ENCODE measurements at regions not wholly inside any gene's neighbourhood (a gene's known extent, or its start where the extent isn't known, plus 50 kb on each side); places are given as distances from the start of the nearest gene placed in this dataset.
"Not testable (repeated sequence)": the region's sequence is repeated elsewhere in the genome, so short reads cannot be mapped to it uniquely, and the experiment has no call there.

GRCh38 chr20:53891306-53891894 lies 179.0 kb downstream of the BCAS1 start:
- Mint-ChIP-seq H3K4me1 (peaks cover 16% of the 10 kb centered on the region), H3K27me3 (no peaks in the 10 kb centered on the region), H3K27ac (no peak overlapping the region), H3K4me3 (no peak overlapping the region), H3K36me3 (ENCODE audit: low read depth) (no peaks in the 10 kb centered on the region)
- H3K9me3 ChIP-seq (ENCODE audit: control insufficient read depth, low read length, poor library complexity, severe bottlenecking): no peaks in the 10 kb centered on the region
- ATAC-seq (no peak), DNase-seq (no peak)

GRCh38 chr20:53890443-53891305 lies 179.7 kb downstream of the BCAS1 start:
- no peaks in the 10 kb centered on the region for H3K36me3 Mint-ChIP-seq (ENCODE audit: low read depth)
- peaks cover 16% of the 10 kb centered on the region for H3K4me1 Mint-ChIP-seq
- no peak for ATAC-seq
- no peak overlapping the region for H3K4me3 Mint-ChIP-seq
- H3K9me3 ChIP-seq (ENCODE audit: control insufficient read depth, low read length, poor library complexity, severe bottlenecking): no peaks in the 10 kb centered on the region
- H3K27me3 Mint-ChIP-seq: no peaks in the 10 kb centered on the region
- H3K27ac Mint-ChIP-seq: no peak overlapping the region
- no peak for DNase-seq

- no peak overlapping the region for H3K27ac Mint-ChIP-seq
- peaks cover 21% of the 10 kb centered on the region for H3K4me1 Mint-ChIP-seq
- no peak for DNase-seq
- no peaks in the 10 kb centered on the region for H3K27me3 Mint-ChIP-seq
- no peaks in the 10 kb centered on the region for H3K36me3 Mint-ChIP-seq (ENCODE audit: low read depth)
- no peak for ATAC-seq
- H3K9me3 ChIP-seq (ENCODE audit: control insufficient read depth, low read length, poor library complexity, severe bottlenecking): no peaks in the 10 kb centered on the region
- H3K4me3 Mint-ChIP-seq: no peak overlapping the region
Measured at GRCh38 chr20:53889411-53890148, 180.8 kb downstream of the BCAS1 start.

GRCh38 chr20:53888951-53889350 lies 181.4 kb downstream of the BCAS1 start:
- DNase-seq: no peak
- Mint-ChIP-seq H3K4me3 (no peak overlapping the region), H3K36me3 (ENCODE audit: low read depth) (no peaks in the 10 kb centered on the region), H3K4me1 (peaks cover 20% of the 10 kb centered on the region), H3K27ac (no peak overlapping the region), H3K27me3 (no peaks in the 10 kb centered on the region)
- ATAC-seq: no peak
- H3K9me3 ChIP-seq (ENCODE audit: control insufficient read depth, low read length, poor library complexity, severe bottlenecking): no peaks in the 10 kb centered on the region

GRCh38 chr20:53888510-53888909 lies 181.9 kb downstream of the BCAS1 start:
- no peak overlapping the region for H3K4me3 Mint-ChIP-seq
- H3K27me3 Mint-ChIP-seq: no peaks in the 10 kb centered on the region
- H3K36me3 Mint-ChIP-seq (ENCODE audit: low read depth): no peaks in the 10 kb centered on the region
- no peak overlapping the region for H3K27ac Mint-ChIP-seq
- ATAC-seq (no peak), DNase-seq (no peak)
- H3K4me1 Mint-ChIP-seq: peaks cover 20% of the 10 kb centered on the region
- H3K9me3 ChIP-seq (ENCODE audit: control insufficient read depth, low read length, poor library complexity, severe bottlenecking): no peaks in the 10 kb centered on the region

- ATAC-seq (no peak), DNase-seq (no peak)
- H3K9me3 ChIP-seq (ENCODE audit: control insufficient read depth, low read length, poor library complexity, severe bottlenecking): no peaks in the 10 kb centered on the region
- Mint-ChIP-seq H3K27ac (peak overlapping the region; percentile 22), H3K4me3 (peak overlapping the region; percentile 31), H3K36me3 (ENCODE audit: low read depth) (no peaks in the 10 kb centered on the region), H3K4me1 (peaks cover 15% of the 10 kb centered on the region), H3K27me3 (no peaks in the 10 kb centered on the region)
Measured at GRCh38 chr20:53887973-53888372, 182.4 kb downstream of the BCAS1 start.

- no peak overlapping the region for H3K4me3 Mint-ChIP-seq
- peak; percentile 30 for ATAC-seq
- H3K4me1 Mint-ChIP-seq: peaks cover 10% of the 10 kb centered on the region
- H3K27me3 Mint-ChIP-seq: no peaks in the 10 kb centered on the region
- H3K27ac Mint-ChIP-seq: peak overlapping the region; percentile 51
- H3K9me3 ChIP-seq (ENCODE audit: control insufficient read depth, low read length, poor library complexity, severe bottlenecking): no peaks in the 10 kb centered on the region
- DNase-seq: no peak
- H3K36me3 Mint-ChIP-seq (ENCODE audit: low read depth): no peaks in the 10 kb centered on the region
Measured at GRCh38 chr20:53884859-53885541, 185.4 kb downstream of the BCAS1 start.

GRCh38 chr20:53883098-53883911 lies 187.1 kb downstream of the BCAS1 start:
- Mint-ChIP-seq H3K27ac (no peak overlapping the region), H3K4me1 (peaks cover 10% of the 10 kb centered on the region), H3K4me3 (no peak overlapping the region), H3K27me3 (no peaks in the 10 kb centered on the region), H3K36me3 (ENCODE audit: low read depth) (no peaks in the 10 kb centered on the region)
- no peak for ATAC-seq
- H3K9me3 ChIP-seq (ENCODE audit: control insufficient read depth, low read length, poor library complexity, severe bottlenecking): no peaks in the 10 kb centered on the region
- DNase-seq: no peak

- H3K27ac Mint-ChIP-seq, DNase-seq: not testable (repeated sequence)
Measured at GRCh38 chr20:53882438-53882986, 187.9 kb downstream of the BCAS1 start.

GRCh38 chr20:53881362-53881761 lies 189.0 kb downstream of the BCAS1 start:
- Mint-ChIP-seq H3K27ac (no peak overlapping the region), H3K4me1 (peaks cover 20% of the 10 kb centered on the region)
- no peak for ATAC-seq

More at GRCh38 chr20:53882438-53882986, 187.9 kb downstream of the BCAS1 start:
- not testable (repeated sequence) for H3K9me3 ChIP-seq (ENCODE audit: control insufficient read depth, low read length, poor library complexity, severe bottlenecking); H3K36me3 Mint-ChIP-seq (ENCODE audit: low read depth); ATAC-seq; H3K4me3 Mint-ChIP-seq; H3K27me3 Mint-ChIP-seq
- peaks cover 12% of the 10 kb centered on the region for H3K4me1 Mint-ChIP-seq

GRCh38 chr20:53880108-53880641 lies 190.2 kb downstream of the BCAS1 start:
- H3K27me3 Mint-ChIP-seq: no peaks in the 10 kb centered on the region
- no peaks in the 10 kb centered on the region for H3K36me3 Mint-ChIP-seq (ENCODE audit: low read depth)
- H3K4me3 Mint-ChIP-seq: no peak overlapping the region
- H3K27ac Mint-ChIP-seq: no peak overlapping the region
- DNase-seq: no peak
- peaks cover 20% of the 10 kb centered on the region for H3K4me1 Mint-ChIP-seq
- no peak for ATAC-seq
- H3K9me3 ChIP-seq (ENCODE audit: control insufficient read depth, low read length, poor library complexity, severe bottlenecking): no peaks in the 10 kb centered on the region

More at GRCh38 chr20:53881362-53881761, 189.0 kb downstream of the BCAS1 start:
- no peaks in the 10 kb centered on the region for H3K9me3 ChIP-seq (ENCODE audit: control insufficient read depth, low read length, poor library complexity, severe bottlenecking)
- H3K27me3 Mint-ChIP-seq: no peaks in the 10 kb centered on the region
- H3K36me3 Mint-ChIP-seq (ENCODE audit: low read depth): no peaks in the 10 kb centered on the region
- DNase-seq: no peak
- no peak overlapping the region for H3K4me3 Mint-ChIP-seq

All from T-helper 17 cell (primary cell).